CMK (cell line): ENCODE measurements at regions not wholly inside any gene's neighbourhood (a gene's known extent, or its start where the extent isn't known, plus 50 kb on each side); places are given as distances from the start of the nearest gene placed in this dataset.

Experiments used
- DNase-seq: peaks from one replicate; pipeline ENCODE4 v3.0.0-alpha.2; 2010; ENCODE audit warnings: low read depth

DNA sequence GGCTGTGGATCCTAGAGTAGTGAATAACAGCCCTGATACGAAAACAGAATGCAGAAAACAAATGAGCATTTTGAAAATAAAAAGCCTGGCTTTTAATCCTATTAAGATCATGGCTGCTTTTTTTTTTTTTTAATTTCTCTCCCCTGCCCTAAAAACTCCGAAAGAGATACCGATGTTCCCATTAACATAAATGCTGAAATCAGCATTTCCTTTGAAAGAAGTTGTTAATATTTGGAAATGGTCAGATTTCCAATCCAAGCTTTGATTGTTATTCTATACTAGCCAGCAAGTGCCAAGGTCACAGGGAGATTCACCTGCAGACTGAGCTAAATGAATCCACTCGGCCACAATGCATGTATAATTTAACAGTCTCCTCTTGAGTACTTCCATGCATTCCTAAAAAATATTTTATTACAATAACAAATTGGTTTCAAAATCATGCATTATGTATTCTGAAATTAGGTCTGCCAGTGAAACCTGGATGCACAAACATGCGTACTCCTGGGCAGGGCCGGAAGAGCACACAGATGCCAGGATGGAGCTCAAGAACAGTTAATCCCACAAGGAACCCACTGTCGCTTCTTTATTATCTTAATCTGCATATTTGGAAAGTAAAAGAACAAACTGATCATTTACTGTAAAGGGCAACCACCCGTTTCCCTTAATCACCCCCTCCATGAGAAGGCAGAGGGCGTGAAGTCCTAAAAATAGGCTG lies 521.5 kb upstream of the ZFHX3 start:
- no peak for DNase-seq

GRCh38 chr16:73568769-73569168 lies 520.8 kb upstream of the ZFHX3 start:
- no peak for DNase-seq

- no peak for DNase-seq
Observed at GRCh38 chr16:73565925-73566324, 518.0 kb upstream of the ZFHX3 start.

DNA sequence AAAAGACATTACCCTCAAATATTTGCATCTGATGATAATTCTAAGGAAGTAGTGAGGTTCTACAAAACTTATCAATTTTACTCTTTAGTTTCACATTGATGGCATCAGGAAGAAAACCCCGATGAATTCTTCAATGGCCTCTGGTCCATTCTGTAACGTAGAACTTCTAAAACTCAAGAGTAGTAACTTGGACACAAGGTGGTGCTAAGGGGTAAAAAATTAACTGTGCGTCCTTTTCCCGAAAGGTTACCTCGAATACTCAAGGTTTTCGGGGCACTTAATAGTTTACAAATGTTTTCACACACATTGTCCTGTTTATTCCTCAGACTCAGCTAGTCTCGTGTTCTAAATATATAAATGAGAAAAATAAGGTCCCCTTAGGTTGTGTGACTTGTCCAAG lies 517.3 kb upstream of the ZFHX3 start:
- DNase-seq, result no peak

DNA sequence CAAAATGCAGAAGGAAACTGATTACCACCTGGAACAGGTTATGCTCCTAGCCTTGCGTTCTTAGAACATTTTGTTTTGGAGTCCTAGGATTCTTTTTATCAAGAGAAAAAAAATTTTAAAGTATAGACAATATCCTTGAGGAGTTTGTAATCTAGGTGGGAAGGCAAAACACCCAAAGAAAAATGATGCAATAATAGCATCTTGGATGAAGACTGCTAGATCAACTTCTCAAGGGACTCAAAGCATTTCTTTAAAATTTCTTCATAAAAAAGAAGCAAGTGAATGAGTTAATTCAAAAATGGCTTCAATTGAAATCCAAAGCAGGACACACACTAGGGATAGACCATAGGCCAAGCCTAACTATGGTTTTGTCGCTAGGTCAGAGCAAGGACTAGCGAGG lies 515.8 kb upstream of the ZFHX3 start:
- DNase-seq, result no peak

DNA sequence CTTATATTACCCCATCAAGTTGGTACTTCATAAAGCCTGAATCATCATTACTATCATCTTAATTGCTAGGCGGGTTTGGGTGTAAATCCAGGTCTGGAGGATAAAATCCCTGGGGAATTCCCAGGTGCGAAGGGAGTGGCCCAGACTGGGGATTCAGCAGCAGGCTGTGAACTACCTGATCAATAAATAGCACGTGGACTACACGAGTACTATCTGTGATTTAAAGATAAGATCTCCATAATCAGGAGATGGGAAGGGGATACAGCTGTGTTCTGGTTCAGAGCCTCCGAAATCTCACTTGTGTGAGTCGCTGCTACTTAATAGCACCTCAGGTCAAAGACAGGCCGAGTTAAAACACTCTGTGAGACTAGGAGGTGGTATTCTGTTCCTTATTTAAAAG lies 512.6 kb upstream of the ZFHX3 start:
- no peak for DNase-seq

GRCh38 chr16:73558219-73558618 lies 510.3 kb upstream of the ZFHX3 start:
- DNase-seq, result no peak

- no peak for DNase-seq
Observed at GRCh38 chr16:73553941-73554660, 506.2 kb upstream of the ZFHX3 start.

- no peak for DNase-seq
Observed at GRCh38 chr16:73549984-73550631, 502.2 kb upstream of the ZFHX3 start.

DNA sequence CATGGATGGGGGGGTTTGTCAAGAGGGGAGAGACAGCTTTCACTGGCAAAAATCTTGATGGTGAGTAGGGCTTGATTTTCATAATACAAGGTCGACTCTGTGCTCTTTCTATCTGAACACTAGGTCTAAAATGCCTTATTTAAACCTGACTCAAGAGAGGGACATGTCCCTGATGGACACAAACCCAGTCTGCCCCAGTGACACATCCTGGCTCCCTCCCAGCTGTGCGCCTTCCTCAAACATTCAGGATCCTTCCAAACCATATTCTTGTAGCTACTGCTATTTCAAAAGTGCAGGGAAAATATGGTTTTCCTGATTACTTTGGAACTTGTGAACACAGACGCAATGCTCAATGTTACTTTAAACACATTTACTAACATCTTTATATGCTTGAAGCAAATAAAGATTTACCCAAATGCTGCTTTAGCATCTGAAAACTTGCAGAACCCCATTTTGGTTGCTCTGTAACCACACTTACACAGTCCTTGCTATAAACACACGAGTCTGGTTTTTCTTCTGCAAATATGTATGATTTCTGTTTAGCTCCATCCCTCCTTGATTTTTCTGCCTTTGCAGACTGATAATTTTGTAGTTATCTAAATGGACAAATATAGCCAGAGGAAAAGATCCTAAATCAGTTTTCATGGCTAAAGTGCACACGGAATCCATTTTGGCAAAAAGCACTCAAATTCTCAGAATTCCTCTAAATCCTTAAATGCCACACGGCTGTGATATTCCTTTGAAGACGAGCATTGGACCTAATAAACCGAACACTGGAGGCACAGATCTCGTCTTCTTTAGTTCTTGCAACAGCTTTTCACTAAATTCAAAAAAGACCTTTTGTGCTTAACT lies 499.9 kb upstream of the ZFHX3 start:
- DNase-seq, result no peak

- DNase-seq, result no peak
Observed at GRCh38 chr16:73546341-73546845, 498.5 kb upstream of the ZFHX3 start.

DNA sequence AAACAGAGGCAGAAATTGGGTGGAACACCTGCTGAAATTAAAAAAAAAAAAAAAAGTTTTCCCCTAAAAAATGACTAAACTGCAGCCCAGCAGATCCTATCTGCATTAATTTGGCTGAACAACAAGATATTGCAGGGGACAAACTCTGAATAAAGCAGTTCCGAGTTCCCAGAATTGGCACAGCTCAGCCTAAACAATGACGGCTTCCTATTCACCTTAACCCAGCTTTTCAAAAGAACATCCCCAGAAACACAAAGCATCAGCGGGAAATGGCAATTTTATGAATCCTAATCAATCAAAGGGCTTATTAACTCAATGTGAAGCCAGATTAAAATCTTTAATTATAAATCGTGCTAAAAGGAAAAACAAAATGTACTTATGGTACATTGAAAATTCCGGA lies 497.8 kb upstream of the ZFHX3 start:
- no peak for DNase-seq

GRCh38 chr16:73545290-73545689 lies 497.4 kb upstream of the ZFHX3 start:
- DNase-seq, result no peak

- DNase-seq, result no peak
Observed at GRCh38 chr16:73544826-73545225, 496.9 kb upstream of the ZFHX3 start.

- DNase-seq, result no peak
Observed at GRCh38 chr16:73543970-73544599, 496.2 kb upstream of the ZFHX3 start.

DNA sequence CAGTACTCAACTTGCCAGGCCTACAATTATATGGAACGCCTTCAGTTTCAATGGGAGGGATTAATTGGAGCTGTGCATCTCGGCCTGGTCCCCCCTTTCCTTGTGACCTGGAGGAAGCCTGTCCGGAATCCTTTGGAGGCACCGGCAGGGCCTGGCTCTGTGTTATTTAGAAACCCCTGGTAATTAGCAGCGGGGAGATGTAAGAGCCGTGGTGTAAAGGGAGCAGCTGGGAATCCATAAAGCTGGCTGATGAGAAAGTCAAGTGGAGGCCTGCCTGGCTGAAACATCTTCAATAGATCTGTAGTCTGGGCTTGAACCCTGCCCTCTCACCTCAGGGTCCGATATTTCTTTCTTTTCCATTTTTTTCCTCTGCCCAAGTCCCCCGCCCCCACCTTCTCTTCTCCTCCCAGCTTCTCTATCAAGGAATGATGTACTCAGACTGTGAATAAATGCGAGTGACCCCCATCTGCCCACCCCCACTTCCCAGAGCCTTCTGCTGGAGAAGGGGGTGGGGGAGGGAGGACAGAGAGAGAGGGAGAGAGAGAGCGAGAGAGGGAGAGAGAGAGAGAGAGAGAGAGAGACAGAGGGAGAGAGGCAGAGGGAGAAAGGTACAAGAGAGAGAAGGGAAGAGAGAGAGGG lies 495.5 kb upstream of the ZFHX3 start:
- no peak for DNase-seq

DNA sequence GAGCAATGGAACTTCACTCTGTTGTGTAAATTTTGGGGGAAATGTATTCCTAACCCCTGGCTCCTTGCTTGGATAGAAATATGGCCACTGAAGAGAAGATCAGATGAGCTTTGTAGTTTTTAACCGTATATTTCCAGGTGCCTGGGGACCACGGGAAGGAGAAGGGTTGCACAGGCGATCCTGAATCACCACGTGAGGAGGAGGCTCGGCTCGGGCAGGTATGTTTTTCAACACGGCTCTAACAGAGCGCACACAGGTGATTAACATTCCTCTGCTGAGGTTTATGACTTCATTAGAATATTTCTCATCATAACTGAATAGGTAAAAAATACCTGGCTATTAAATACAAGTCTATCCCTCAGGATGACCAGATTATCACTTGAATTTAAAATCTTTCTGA lies 495.0 kb upstream of the ZFHX3 start:
- DNase-seq, result no peak

DNA sequence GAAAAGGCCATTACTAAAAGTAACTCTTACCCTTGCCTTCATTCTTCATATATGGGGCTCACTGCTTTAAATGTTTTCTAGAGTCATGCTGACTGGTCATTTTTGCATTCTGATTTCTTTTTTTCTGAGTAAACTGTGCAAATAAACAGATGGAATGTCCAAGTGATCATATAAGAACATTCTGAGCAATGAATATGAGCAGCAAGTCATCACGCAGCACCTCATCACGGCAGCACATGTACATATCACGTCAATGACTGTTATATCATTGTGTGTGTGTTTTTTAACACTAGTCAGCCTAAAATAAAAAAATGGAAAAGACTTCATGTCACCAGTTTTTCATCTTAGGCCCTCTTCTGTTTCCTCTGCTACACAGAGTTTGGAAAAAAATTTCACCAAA lies 490.0 kb upstream of the ZFHX3 start:
- DNase-seq, result no peak

DNA sequence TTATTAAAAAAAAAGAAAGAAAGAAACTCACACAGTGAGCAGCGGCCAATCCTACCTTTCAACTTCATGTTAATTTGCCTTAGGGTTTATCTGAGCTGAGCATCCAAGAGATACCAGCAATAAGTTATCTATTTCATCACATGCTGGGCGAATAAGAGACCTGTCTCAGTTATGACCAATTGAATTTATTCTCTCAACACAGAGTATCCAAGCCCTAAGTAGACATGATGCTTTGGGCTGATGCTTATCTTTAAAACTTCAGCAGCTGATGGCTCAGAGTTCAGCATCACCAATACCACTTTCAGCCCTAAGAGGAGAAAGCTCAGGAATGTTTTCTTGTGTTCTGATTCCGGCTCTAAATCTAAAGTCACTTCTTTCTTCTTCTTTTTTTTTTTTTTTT lies 489.0 kb upstream of the ZFHX3 start:
- no peak for DNase-seq

DNA sequence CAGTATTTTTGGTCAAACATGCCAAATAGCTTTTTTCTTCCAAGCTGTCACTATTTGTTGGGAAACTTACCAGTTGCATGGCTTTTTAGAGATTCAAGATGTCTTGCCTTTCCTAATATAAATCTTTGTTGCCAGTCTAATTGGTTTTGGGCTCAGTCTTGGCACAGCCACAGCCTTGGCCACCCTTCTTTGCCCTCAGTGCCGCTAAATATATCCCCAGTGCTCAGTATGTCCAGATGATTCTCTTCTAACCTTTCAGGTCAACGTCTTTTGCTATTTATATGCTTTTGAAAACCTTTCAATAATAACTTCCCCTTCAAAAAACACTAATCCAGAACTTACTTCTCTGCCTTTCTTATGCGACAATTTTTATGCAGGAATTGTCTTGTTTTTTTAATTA lies 483.1 kb upstream of the ZFHX3 start:
- no peak for DNase-seq

GRCh38 chr16:73530529-73530928 lies 482.6 kb upstream of the ZFHX3 start:
- no peak for DNase-seq
